OCI-LY7 (cell line): ENCODE measurements at regions not wholly inside any gene's neighbourhood (a gene's known extent, or its start where the extent isn't known, plus 50 kb on each side); places are given as distances from the start of the nearest gene placed in this dataset.

Experiments used
- BruUV-seq: library from RNA; stranded (reverse); fragments of 400-500 nt; replicated peaks from 2 replicates; lab custom pipeline; 2021; lab: Mats Ljungman, UMichigan
- CTCF ChIA-PET: fragments of 300-600 bp; sonication (Branson Sonifier 250); formaldehyde crosslinking; loops from one replicate; lab custom pipeline; 2022; ENCODE audit warnings: antibody characterized with exemption; ENCODE audit not compliant: unreplicated experiment; lab: Charles Lee
- POLR2A ChIA-PET: fragments of 300-600 bp; sonication (Branson Sonifier 250); formaldehyde crosslinking; loops from one replicate; lab custom pipeline; 2022; ENCODE audit warnings: antibody characterized with exemption; lab: Charles Lee
- DNase-seq: peaks from one replicate; pipeline ENCODE4 v3.0.0-alpha.2; 2015; ENCODE audit warnings: low spot score
- H2AFZ ChIP-seq: fragments of 200-600 bp; sonication (generic), shearing (Covaris generic); 2 replicates; pipeline ENCODE4 v1.6.1; 2014; ENCODE audit warnings: mild to moderate bottlenecking, antibody characterized with exemption, low read length, moderate library complexity
- H3K27ac ChIP-seq: fragments of 200-600 bp; sonication (generic); 2 replicates; pipeline ENCODE4 v1.5.1; 2014; ENCODE audit warnings: mixed run types, low read depth, mild to moderate bottlenecking, moderate library complexity, low read length, inconsistent platforms; ENCODE audit not compliant: poor library complexity, severe bottlenecking
- H3K36me3 ChIP-seq: fragments of 200-600 bp; sonication (generic); 2 replicates; pipeline ENCODE4 v1.6.1; 2014; ENCODE audit warnings: mild to moderate bottlenecking, antibody characterized with exemption, low read length, moderate library complexity, mixed read lengths; ENCODE audit not compliant: insufficient read depth
- H3K4me1 ChIP-seq: fragments of 200-600 bp; sonication (generic); 2 replicates; pipeline ENCODE4 v1.5.1; 2014; ENCODE audit warnings: mild to moderate bottlenecking, low read length; ENCODE audit not compliant: insufficient read depth, poor library complexity, severe bottlenecking
- H3K4me2 ChIP-seq: fragments of 200-600 bp; sonication (generic); 2 replicates; pipeline ENCODE4 v1.6.1; 2014; ENCODE audit warnings: mild to moderate bottlenecking, low read length
- H3K4me3 ChIP-seq: fragments of 200-600 bp; sonication (generic); 2 replicates; pipeline ENCODE4 v1.5.1; 2014; ENCODE audit warnings: mild to moderate bottlenecking, low read depth, low read length; ENCODE audit not compliant: poor library complexity, severe bottlenecking
- H3K79me2 ChIP-seq: fragments of 200-600 bp; sonication (generic); 2 replicates; pipeline ENCODE4 v1.6.1; 2016; ENCODE audit warnings: low read depth, mild to moderate bottlenecking, low read length, moderate library complexity, mixed read lengths; ENCODE audit not compliant: insufficient read depth
- H3K9me2 ChIP-seq: fragments of 200-600 bp; sonication (generic); 2 replicates; pipeline ENCODE4 v1.6.1; 2016; ENCODE audit warnings: mild to moderate bottlenecking, low read length, mixed read lengths; ENCODE audit not compliant: insufficient read depth
- H3K9me3 ChIP-seq: fragments of 200-600 bp; sonication (generic); 2 replicates; pipeline ENCODE4 v1.6.1; 2014; ENCODE audit warnings: mild to moderate bottlenecking, mixed run types, low read length, mixed read lengths
- H4K20me1 ChIP-seq: fragments of 200-600 bp; sonication (generic); 2 replicates; pipeline ENCODE4 v1.6.1; 2014; ENCODE audit warnings: mild to moderate bottlenecking, antibody characterized with exemption, low read length, moderate library complexity, mixed read lengths; ENCODE audit not compliant: insufficient read depth
- CTCF ChIP-seq: fragments of 200-600 bp; sonication (generic); conservative IDR thresholded peaks from 2 replicates; pipeline ENCODE4 v1.5.1; 2014; ENCODE audit warnings: mild to moderate bottlenecking, antibody characterized with exemption, low read length, moderate library complexity, mixed read lengths
- EZH2phosphoT487 ChIP-seq: fragments of 200-600 bp; sonication (generic); IDR thresholded peaks from 2 replicates; pipeline ENCODE4 v1.6.1; 2018; ENCODE audit warnings: low read depth, borderline replicate concordance, mild to moderate bottlenecking, mixed run types, antibody characterized with exemption, low read length, moderate library complexity, mixed read lengths
- intact Hi-C: fragments of 100-400 bp; cut with micrococcal nuclease; formaldehyde crosslinking; loops from one replicate; pipeline ENCODE4 v1.10.0; 2022; ENCODE audit not compliant: unreplicated experiment

GRCh38 chrX:1071351-1071750 lies 141.1 kb downstream of the CRLF2 start:
- no peak overlapping the region for H3K4me3 ChIP-seq
- CTCF ChIA-PET: no interaction called here
- no TSS peak for BruUV-seq

GRCh38 chrX:1062351-1062750 lies 150.1 kb downstream of the CRLF2 start:
- no peaks in the 10 kb centered on the region for H3K9me3 ChIP-seq
- H4K20me1 ChIP-seq: no peaks in the 10 kb centered on the region
- no peak overlapping the region for H3K27ac ChIP-seq
- ChIA-PET CTCF (no interaction called here), POLR2A (no interaction called here)
- H3K9me2 ChIP-seq: no peaks in the 10 kb centered on the region
- H3K4me2 ChIP-seq: no peak overlapping the region
- no peak overlapping the region for H3K4me3 ChIP-seq
- no peak overlapping the region for H2AFZ ChIP-seq
- H3K36me3 ChIP-seq: no peaks in the 10 kb centered on the region
- intact Hi-C loops: no loop called here
- TF ChIP-seq EZH2phosphoT487 (no peak), CTCF (no peak)
- H3K79me2 ChIP-seq: no peaks in the 10 kb centered on the region
- H3K4me1 ChIP-seq: no peaks in the 10 kb centered on the region
- DNase-seq: no peak
- BruUV-seq: no TSS peak

More at GRCh38 chrX:1071351-1071750, 141.1 kb downstream of the CRLF2 start:
- intact Hi-C loops: no loop called here
- Histone ChIP-seq H4K20me1 (no peaks in the 10 kb centered on the region), H3K36me3 (no peaks in the 10 kb centered on the region), H3K4me1 (no peaks in the 10 kb centered on the region), H3K9me3 (peaks cover 5% of the 10 kb centered on the region; the same call in 1 of the 2 replicates), H2AFZ (no peak overlapping the region), H3K27ac (no peak overlapping the region), H3K79me2 (no peaks in the 10 kb centered on the region), H3K4me2 (no peak overlapping the region), H3K9me2 (no peaks in the 10 kb centered on the region)
- POLR2A ChIA-PET: no interaction called here
- DNase-seq: no peak
- TF ChIP-seq CTCF: no peak
- TF ChIP-seq EZH2phosphoT487: no peak

DNA sequence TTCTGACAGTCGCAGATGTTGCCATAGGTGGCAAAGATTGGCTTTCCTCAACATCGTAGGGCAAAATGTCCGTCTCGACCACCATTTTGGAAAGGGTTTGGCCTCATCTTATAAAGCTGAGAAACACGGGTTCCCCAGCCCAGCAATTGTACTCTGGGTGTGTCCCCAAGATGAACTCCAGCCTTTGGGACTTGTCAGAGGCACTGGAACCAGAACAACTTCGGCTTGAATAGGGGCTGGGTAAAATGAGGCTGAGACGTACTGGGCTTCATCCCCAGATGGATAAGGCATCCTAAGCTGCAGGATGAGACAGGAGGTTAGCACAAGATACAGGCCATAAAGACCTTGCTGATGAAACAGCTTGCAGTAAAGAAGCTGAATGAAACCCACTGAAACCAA lies 151.9 kb downstream of the CRLF2 start:
- no peak overlapping the region for H3K4me3 ChIP-seq
- CTCF ChIA-PET: no interaction called here
- H3K9me3 ChIP-seq: no peaks in the 10 kb centered on the region
- no peak overlapping the region for H2AFZ ChIP-seq
- H3K36me3 ChIP-seq: no peaks in the 10 kb centered on the region
- TF ChIP-seq EZH2phosphoT487: no peak
- no peak for TF ChIP-seq CTCF
- H3K4me1 ChIP-seq: no peaks in the 10 kb centered on the region
- intact Hi-C loops: no loop called here
- POLR2A ChIA-PET: no interaction called here
- no peak for DNase-seq
- H3K79me2 ChIP-seq: no peaks in the 10 kb centered on the region
- no peak overlapping the region for H3K4me2 ChIP-seq
- H3K27ac ChIP-seq: no peak overlapping the region
- H4K20me1 ChIP-seq: no peaks in the 10 kb centered on the region
- no TSS peak for BruUV-seq
- no peaks in the 10 kb centered on the region for H3K9me2 ChIP-seq
